CD4-positive, CD25-positive, alpha-beta regulatory T cell (primary cell): ENCODE measurements at regions not wholly inside any gene's neighbourhood (a gene's known extent, or its start where the extent isn't known, plus 50 kb on each side); places are given as distances from the start of the nearest gene placed in this dataset.
"Not testable (repeated sequence)": the region's sequence is repeated elsewhere in the genome, so short reads cannot be mapped to it uniquely, and the experiment has no call there.

Experiments used
- ATAC-seq, 2 donors: fragments of 150-1000 bp; cut with Tn5 transposase; one replicate each; pipeline ENCODE4 v1.10.0; 2021; ENCODE audit warnings: low read depth in 2 of 2, moderate number of reproducible peaks in 2 of 2, moderate library complexity in 1 of 2
- DNase-seq, 3 donors: peaks; one replicate each; pipeline versions ENCODE4 v3.0.0 to v3.0.0-alpha.2; 2012 to 2022; ENCODE audit warnings: mixed read lengths in 1 of 3
- H3K27ac ChIP-seq: one replicate; pipeline ENCODE4 v1.7.0; 2013; ENCODE audit warnings: mild to moderate bottlenecking, low read length; ENCODE audit not compliant: insufficient read depth, poor library complexity, severe bottlenecking
- H3K27me3 ChIP-seq: one replicate; pipeline ENCODE4 v1.7.0; 2013; ENCODE audit warnings: low read length; ENCODE audit not compliant: control insufficient read depth, insufficient read depth
- H3K36me3 ChIP-seq: one replicate; pipeline ENCODE4 v1.7.0; 2013; ENCODE audit warnings: mild to moderate bottlenecking, low read length, moderate library complexity; ENCODE audit not compliant: control insufficient read depth, insufficient read depth
- H3K4me1 ChIP-seq: 2 replicates; pipeline ENCODE4 v1.7.0; 2013; ENCODE audit warnings: mild to moderate bottlenecking, low read length; ENCODE audit not compliant: insufficient read depth, control insufficient read depth, poor library complexity, severe bottlenecking
- H3K4me3 ChIP-seq: one replicate; pipeline ENCODE4 v1.7.0; 2013; ENCODE audit warnings: low read depth, mild to moderate bottlenecking, low read length, moderate library complexity
- H3K9me3 ChIP-seq, 2 experiments: 1 replicate in 1 of 2; 2 replicates in 1 of 2; pipeline ENCODE4 v1.7.0; 2013; ENCODE audit warnings: low read length in 2 of 2, mild to moderate bottlenecking in 1 of 2, moderate library complexity in 1 of 2; ENCODE audit not compliant: control insufficient read depth in 2 of 2
- H3K27ac Mint-ChIP-seq, 3 donors: one replicate each; pipeline ENCODE4 v1.8.0; 2020 to 2022; ENCODE audit warnings: mild to moderate bottlenecking in 3 of 3, mixed read lengths in 3 of 3, moderate library complexity in 2 of 3
- H3K27me3 Mint-ChIP-seq: one replicate; pipeline ENCODE4 v1.8.0; 2022; ENCODE audit warnings: mild to moderate bottlenecking, mixed read lengths
- H3K36me3 Mint-ChIP-seq: one replicate; pipeline ENCODE4 v1.8.0; 2020; ENCODE audit warnings: mixed read lengths
- H3K4me1 Mint-ChIP-seq, 4 donors: one replicate each; pipeline ENCODE4 v1.8.0; 2020 to 2022; ENCODE audit warnings: mixed read lengths in 4 of 4, mild to moderate bottlenecking in 1 of 4
- H3K4me3 Mint-ChIP-seq, 4 donors: one replicate each; pipeline ENCODE4 v1.8.0; 2020 to 2022; ENCODE audit warnings: mild to moderate bottlenecking in 4 of 4, mixed read lengths in 4 of 4, moderate library complexity in 3 of 4
- H3K9me3 Mint-ChIP-seq, 7 donors: one replicate each; pipeline ENCODE4 v1.8.0; 2020 to 2022; ENCODE audit warnings: mixed read lengths in 7 of 7, mild to moderate bottlenecking in 3 of 7, moderate library complexity in 2 of 7

DNA sequence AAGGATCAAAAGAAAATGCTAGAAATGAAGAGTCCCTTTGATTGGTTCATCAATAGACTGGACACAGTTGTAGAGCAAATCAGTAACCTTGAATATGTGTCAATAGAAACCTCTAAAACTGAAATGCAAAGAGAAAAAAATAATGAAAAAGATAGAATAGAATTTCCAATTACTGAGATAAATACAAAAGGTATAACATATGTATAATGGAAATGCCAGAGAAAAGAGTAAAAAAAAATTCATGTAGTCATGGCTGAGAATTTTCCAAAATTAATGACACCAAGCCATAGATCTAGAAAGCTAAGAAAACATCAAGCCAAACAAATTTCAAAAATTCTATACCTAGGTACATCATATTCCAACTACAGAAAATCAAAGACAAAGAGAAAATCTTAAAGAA lies 62.0 kb upstream of the HGF start:
- DNase-seq (no peak), ATAC-seq (no peak)
- peaks cover 5 to 44% (median 8%) of the 10 kb centered on the region in 7 donors for H3K9me3 Mint-ChIP-seq
- H3K27ac Mint-ChIP-seq, result no peak overlapping the region
- no peak overlapping the region for H3K27ac ChIP-seq
- H3K36me3 Mint-ChIP-seq, result no peaks in the 10 kb centered on the region
- H3K4me3 Mint-ChIP-seq, result no peak overlapping the region
- H3K4me1 ChIP-seq, result no peaks in the 10 kb centered on the region
- no peaks in the 10 kb centered on the region for H3K36me3 ChIP-seq
- peaks cover 7 to 8% of the 10 kb centered on the region in 2 experiments for H3K9me3 ChIP-seq
- no peaks in the 10 kb centered on the region for H3K27me3 Mint-ChIP-seq
- no peak overlapping the region for H3K4me3 ChIP-seq
- H3K4me1 Mint-ChIP-seq, result no peaks in the 10 kb centered on the region
- H3K27me3 ChIP-seq, result no peaks in the 10 kb centered on the region

DNA sequence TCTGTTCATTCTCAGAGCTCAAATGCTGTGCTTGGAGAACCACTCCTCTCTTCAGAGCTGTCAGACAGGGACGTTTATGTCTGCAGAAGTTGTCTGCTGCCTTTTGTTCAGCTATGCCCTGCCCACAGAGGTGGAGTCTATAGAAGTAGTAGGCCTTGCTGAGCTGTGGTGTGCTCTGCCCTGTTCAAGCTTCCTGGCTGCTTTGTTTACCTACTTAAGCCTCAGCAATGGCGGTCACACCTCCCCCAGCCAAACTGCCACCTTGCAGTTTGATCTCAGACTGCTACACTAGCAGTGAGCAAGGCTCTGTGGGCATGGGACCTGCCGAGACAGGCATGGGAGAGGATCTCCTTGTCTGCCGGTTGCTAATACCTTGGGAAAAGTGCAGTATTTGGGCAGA lies 59.7 kb upstream of the HGF start:
- peaks cover 3 to 42% (median 6%) of the 10 kb centered on the region in 7 donors for H3K9me3 Mint-ChIP-seq
- not testable (repeated sequence) for H3K27ac ChIP-seq, H3K4me1 ChIP-seq, H3K4me3 Mint-ChIP-seq, H3K9me3 ChIP-seq, H3K27ac Mint-ChIP-seq, H3K36me3 ChIP-seq, H3K36me3 Mint-ChIP-seq, ATAC-seq, H3K4me1 Mint-ChIP-seq, H3K4me3 ChIP-seq, H3K27me3 ChIP-seq, H3K27me3 Mint-ChIP-seq, DNase-seq

DNA sequence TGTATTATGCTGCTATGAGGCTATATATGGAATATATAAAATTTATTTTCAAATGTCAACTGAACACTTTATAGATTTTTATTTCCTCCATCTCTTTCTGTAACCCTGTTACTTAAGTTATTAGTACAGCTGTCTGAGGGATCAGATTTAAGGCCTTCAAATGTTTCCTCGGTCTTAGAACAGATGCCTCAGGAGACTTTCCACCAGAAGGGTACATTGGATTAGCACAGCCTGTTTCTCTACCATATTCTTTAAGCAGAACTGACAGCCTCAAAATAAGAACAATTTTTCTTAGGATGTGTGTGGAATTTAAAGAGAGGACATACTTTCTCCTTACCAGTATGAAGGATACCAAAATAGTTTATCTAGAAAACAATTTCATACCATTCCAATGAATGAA lies 53.0 kb upstream of the HGF start:
- peaks cover 0 to 4% of the 10 kb centered on the region in 2 experiments for H3K9me3 ChIP-seq
- no peaks in the 10 kb centered on the region for H3K36me3 ChIP-seq
- no peaks in the 10 kb centered on the region for H3K4me1 ChIP-seq
- H3K36me3 Mint-ChIP-seq, result no peaks in the 10 kb centered on the region
- ATAC-seq, result no peak
- no peaks in the 10 kb centered on the region for H3K27me3 Mint-ChIP-seq
- H3K4me1 Mint-ChIP-seq, result no peaks in the 10 kb centered on the region
- H3K4me3 Mint-ChIP-seq, result no peak overlapping the region
- H3K4me3 ChIP-seq, result no peak overlapping the region
- no peaks in the 10 kb centered on the region for H3K27me3 ChIP-seq
- no peak overlapping the region for H3K27ac Mint-ChIP-seq
- no peak for DNase-seq
- no peak overlapping the region for H3K27ac ChIP-seq
- H3K9me3 Mint-ChIP-seq, result peaks cover 0 to 15% (median 6%) of the 10 kb centered on the region in 7 donors

DNA sequence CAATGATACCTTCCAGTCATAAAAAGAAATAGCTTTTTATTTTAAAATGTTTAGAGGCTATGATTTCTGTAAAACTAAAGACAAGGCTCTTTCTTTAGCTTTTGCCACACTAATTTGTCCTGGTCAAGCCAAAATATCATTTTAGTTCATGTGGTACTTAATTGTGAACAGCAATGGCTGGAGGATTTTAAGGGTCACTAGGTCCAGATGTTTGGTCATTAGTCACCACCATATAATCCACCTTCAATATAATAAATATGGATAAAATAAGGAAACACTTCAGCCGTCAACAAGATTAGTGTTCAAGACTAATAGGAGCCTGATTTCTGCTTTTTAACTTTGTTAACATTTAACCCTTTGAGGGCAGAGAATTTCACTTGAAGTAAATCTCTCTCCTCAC lies 50.0 kb upstream of the HGF start:
- H3K27me3 Mint-ChIP-seq, result no peaks in the 10 kb centered on the region
- Histone ChIP-seq H3K36me3 (no peaks in the 10 kb centered on the region), H3K27me3 (no peaks in the 10 kb centered on the region), H3K4me1 (no peaks in the 10 kb centered on the region), H3K4me3 (no peak overlapping the region), H3K9me3 (peaks cover 0 to 5% of the 10 kb centered on the region in 2 experiments), H3K27ac (no peak overlapping the region)
- DNase-seq (no peak), ATAC-seq (no peak)
- no peak overlapping the region for H3K27ac Mint-ChIP-seq
- no peaks in the 10 kb centered on the region for H3K4me1 Mint-ChIP-seq
- H3K36me3 Mint-ChIP-seq, result no peaks in the 10 kb centered on the region
- H3K4me3 Mint-ChIP-seq, result no peak overlapping the region
- peaks cover 1 to 13% (median 6%) of the 10 kb centered on the region in 7 donors for H3K9me3 Mint-ChIP-seq
